NT2/D1 (cell line): ENCODE measurements at regions not wholly inside any gene's neighbourhood (a gene's known extent, or its start where the extent isn't known, plus 50 kb on each side); places are given as distances from the start of the nearest gene placed in this dataset.

Experiments
- YY1 ChIP-seq: IDR thresholded peaks from 2 replicates; pipeline ENCODE4 v1.6.1; 2011; ENCODE audit not compliant: insufficient read length, insufficient read depth
- ZNF274 ChIP-seq: IDR thresholded peaks from 2 replicates; pipeline ENCODE4 v1.6.1; 2011; ENCODE audit warnings: mild to moderate bottlenecking, low read depth, low read length

DNA sequence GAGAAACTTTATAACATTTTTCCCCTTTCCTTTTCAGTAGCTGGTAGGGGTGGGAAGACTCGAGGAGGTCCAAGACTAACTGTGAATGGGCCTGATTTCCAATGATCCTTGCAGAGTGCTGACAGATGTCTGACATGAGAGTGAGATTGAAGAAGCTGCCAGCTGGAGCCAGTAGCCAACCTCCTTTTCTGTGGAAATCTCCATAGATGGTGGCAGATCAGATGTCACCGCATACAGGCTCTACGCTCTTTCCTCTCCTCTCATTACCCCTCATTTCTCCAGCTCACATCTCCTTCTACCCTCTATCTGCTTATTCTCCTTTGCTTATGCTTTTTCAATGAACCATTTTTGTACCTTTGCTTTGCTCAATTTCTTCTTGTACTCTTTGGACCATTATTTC, 395.2 kb upstream of the TNC start:
- no peak for TF ChIP-seq ZNF274
- TF ChIP-seq YY1 = no peak
